ENCODE measurements at regions not wholly inside any gene's neighbourhood (a gene's known extent, or its start where the extent isn't known, plus 50 kb on each side); places are given as distances from the start of the nearest gene placed in this dataset.

DNA sequence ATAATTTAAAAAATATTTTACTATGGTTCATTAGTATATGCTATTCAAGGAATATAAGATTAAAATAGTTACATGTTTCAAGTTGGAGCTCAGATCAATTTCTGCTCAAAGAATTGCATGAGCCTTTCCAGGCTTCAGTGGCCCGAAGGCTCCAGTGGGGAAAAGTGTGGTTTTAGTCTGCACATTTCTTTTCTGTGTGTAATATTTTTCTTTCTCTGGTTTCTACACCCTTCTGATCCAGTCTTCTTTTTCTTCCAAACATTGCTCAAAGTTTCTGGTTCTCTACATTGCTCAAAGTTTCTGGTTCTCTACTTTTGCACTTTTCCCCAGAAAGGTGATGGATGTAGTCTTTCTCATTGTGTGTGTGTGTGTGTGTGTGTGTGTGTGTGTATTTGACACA, 64.7 kb upstream of the OXGR1 start (continued):
- TF ChIP-seq, protein P1, sequence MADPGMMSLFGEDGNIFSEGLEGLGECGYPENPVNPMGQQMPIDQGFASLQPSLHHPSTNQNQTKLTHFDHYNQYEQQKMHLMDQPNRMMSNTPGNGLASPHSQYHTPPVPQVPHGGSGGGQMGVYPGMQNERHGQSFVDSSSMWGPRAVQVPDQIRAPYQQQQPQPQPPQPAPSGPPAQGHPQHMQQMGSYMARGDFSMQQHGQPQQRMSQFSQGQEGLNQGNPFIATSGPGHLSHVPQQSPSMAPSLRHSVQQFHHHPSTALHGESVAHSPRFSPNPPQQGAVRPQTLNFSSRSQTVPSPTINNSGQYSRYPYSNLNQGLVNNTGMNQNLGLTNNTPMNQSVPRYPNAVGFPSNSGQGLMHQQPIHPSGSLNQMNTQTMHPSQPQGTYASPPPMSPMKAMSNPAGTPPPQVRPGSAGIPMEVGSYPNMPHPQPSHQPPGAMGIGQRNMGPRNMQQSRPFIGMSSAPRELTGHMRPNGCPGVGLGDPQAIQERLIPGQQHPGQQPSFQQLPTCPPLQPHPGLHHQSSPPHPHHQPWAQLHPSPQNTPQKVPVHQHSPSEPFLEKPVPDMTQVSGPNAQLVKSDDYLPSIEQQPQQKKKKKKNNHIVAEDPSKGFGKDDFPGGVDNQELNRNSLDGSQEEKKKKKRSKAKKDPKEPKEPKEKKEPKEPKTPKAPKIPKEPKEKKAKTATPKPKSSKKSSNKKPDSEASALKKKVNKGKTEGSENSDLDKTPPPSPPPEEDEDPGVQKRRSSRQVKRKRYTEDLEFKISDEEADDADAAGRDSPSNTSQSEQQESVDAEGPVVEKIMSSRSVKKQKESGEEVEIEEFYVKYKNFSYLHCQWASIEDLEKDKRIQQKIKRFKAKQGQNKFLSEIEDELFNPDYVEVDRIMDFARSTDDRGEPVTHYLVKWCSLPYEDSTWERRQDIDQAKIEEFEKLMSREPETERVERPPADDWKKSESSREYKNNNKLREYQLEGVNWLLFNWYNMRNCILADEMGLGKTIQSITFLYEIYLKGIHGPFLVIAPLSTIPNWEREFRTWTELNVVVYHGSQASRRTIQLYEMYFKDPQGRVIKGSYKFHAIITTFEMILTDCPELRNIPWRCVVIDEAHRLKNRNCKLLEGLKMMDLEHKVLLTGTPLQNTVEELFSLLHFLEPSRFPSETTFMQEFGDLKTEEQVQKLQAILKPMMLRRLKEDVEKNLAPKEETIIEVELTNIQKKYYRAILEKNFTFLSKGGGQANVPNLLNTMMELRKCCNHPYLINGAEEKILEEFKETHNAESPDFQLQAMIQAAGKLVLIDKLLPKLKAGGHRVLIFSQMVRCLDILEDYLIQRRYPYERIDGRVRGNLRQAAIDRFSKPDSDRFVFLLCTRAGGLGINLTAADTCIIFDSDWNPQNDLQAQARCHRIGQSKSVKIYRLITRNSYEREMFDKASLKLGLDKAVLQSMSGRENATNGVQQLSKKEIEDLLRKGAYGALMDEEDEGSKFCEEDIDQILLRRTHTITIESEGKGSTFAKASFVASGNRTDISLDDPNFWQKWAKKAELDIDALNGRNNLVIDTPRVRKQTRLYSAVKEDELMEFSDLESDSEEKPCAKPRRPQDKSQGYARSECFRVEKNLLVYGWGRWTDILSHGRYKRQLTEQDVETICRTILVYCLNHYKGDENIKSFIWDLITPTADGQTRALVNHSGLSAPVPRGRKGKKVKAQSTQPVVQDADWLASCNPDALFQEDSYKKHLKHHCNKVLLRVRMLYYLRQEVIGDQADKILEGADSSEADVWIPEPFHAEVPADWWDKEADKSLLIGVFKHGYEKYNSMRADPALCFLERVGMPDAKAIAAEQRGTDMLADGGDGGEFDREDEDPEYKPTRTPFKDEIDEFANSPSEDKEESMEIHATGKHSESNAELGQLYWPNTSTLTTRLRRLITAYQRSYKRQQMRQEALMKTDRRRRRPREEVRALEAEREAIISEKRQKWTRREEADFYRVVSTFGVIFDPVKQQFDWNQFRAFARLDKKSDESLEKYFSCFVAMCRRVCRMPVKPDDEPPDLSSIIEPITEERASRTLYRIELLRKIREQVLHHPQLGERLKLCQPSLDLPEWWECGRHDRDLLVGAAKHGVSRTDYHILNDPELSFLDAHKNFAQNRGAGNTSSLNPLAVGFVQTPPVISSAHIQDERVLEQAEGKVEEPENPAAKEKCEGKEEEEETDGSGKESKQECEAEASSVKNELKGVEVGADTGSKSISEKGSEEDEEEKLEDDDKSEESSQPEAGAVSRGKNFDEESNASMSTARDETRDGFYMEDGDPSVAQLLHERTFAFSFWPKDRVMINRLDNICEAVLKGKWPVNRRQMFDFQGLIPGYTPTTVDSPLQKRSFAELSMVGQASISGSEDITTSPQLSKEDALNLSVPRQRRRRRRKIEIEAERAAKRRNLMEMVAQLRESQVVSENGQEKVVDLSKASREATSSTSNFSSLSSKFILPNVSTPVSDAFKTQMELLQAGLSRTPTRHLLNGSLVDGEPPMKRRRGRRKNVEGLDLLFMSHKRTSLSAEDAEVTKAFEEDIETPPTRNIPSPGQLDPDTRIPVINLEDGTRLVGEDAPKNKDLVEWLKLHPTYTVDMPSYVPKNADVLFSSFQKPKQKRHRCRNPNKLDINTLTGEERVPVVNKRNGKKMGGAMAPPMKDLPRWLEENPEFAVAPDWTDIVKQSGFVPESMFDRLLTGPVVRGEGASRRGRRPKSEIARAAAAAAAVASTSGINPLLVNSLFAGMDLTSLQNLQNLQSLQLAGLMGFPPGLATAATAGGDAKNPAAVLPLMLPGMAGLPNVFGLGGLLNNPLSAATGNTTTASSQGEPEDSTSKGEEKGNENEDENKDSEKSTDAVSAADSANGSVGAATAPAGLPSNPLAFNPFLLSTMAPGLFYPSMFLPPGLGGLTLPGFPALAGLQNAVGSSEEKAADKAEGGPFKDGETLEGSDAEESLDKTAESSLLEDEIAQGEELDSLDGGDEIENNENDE (IDR thresholded peaks at IDR 0.05; ENCODE audit: insufficient replicate concordance, low read length), result no peak
- TF ChIP-seq TAF7 (optimal IDR thresholded peaks at IDR 0.05; ENCODE audit: borderline replicate concordance, low read depth, low read length) (no peak), SIX5 (IDR thresholded peaks at IDR 0.05; ENCODE audit: low read depth, low read length) (no peak), SIN3A (conservative IDR thresholded peaks at IDR 0.05 in 1 of 2, IDR thresholded peaks at IDR 0.05 in 1 of 2; ENCODE audit: low read depth in 1 of 2, low read length in 2 of 2) (no peak), SP2 (IDR thresholded peaks at IDR 0.05; ENCODE audit: low read length) (no peak), CHD1 (IDR thresholded peaks at IDR 0.05; ENCODE audit: low read depth, low read length) (no peak), POLR2AphosphoS5 (IDR thresholded peaks at IDR 0.05; ENCODE audit: low read depth, low read length) (no peak), NANOG (IDR thresholded peaks at IDR 0.05; ENCODE audit: insufficient read depth, low read depth, low read length, poor library complexity, severe bottlenecking) (no peak), SP4 (IDR thresholded peaks at IDR 0.05; ENCODE audit: low read length) (no peak), ZNF274 (IDR thresholded peaks at IDR 0.05; ENCODE audit: borderline replicate concordance, extremely low read depth, low read length) (no peak), SP1 (IDR thresholded peaks at IDR 0.05; ENCODE audit: low read depth, low read length) (no peak), SRF (IDR thresholded peaks at IDR 0.05; ENCODE audit: low read depth, low read length) (no peak)
- TF ChIP-seq, protein P2, sequence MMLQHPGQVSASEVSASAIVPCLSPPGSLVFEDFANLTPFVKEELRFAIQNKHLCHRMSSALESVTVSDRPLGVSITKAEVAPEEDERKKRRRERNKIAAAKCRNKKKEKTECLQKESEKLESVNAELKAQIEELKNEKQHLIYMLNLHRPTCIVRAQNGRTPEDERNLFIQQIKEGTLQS (IDR thresholded peaks at IDR 0.05; ENCODE audit: insufficient read depth, low read depth, low read length), result no peak
